ENCODE measurements at regions not wholly inside any gene's neighbourhood (a gene's known extent, or its start where the extent isn't known, plus 50 kb on each side); places are given as distances from the start of the nearest gene placed in this dataset.
"Not testable (repeated sequence)": the region's sequence is repeated elsewhere in the genome, so short reads cannot be mapped to it uniquely, and the experiment has no call there.

DNA sequence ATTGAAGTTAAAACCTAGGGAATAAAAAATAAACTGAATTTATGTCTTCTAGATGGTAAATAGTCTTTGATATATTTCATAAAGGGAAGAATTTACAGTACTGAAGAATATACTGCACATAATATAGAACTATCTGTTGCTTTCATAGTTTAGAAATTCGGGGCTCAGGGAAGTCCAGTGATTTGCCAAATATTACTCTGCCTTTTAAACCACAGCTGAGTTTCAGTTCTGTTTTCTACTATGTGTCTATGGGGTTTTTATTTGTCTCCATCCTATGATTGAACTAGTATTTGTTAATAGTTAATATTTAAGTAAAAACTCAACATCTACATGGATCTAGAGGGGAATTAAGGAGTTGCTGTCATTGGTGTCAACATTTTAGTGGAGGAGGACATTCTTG, 715.0 kb upstream of the CDH8 start:
- TF ChIP-seq, protein P1, sequence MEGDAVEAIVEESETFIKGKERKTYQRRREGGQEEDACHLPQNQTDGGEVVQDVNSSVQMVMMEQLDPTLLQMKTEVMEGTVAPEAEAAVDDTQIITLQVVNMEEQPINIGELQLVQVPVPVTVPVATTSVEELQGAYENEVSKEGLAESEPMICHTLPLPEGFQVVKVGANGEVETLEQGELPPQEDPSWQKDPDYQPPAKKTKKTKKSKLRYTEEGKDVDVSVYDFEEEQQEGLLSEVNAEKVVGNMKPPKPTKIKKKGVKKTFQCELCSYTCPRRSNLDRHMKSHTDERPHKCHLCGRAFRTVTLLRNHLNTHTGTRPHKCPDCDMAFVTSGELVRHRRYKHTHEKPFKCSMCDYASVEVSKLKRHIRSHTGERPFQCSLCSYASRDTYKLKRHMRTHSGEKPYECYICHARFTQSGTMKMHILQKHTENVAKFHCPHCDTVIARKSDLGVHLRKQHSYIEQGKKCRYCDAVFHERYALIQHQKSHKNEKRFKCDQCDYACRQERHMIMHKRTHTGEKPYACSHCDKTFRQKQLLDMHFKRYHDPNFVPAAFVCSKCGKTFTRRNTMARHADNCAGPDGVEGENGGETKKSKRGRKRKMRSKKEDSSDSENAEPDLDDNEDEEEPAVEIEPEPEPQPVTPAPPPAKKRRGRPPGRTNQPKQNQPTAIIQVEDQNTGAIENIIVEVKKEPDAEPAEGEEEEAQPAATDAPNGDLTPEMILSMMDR (IDR thresholded peaks at IDR 0.05; ENCODE audit: insufficient read depth, low read depth, low read length), result no peak
- H3K4me3 ChIP-seq (ENCODE audit: low read depth, low read length), result no peak overlapping the region
- no peak for DNase-seq (ENCODE audit: low read depth)

DNA sequence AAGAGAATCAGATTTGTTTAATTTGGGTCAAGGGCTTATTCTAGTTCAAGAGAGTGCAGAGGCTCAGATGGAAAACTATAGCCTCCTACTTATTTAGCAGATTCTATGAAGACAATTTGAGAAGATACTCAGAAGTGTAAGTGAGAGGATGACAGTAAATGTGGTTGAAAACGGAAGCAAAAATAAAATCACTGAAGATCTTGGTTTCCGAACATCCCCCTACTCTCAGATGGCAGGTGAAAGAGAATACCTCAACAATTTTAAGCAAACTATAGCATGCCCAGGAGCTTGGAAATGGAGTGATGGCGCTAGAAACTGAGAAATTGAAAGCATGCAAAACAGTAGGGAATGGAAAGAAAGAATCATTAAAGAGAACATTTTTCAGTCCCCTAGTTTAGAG, 705.5 kb upstream of the CDH8 start:
- no peak for DNase-seq (ENCODE audit: low read depth)
- no peak overlapping the region for H3K4me3 ChIP-seq (ENCODE audit: low read depth, low read length)
- TF ChIP-seq, protein P1 (IDR thresholded peaks at IDR 0.05; ENCODE audit: insufficient read depth, low read depth, low read length), result no peak

DNA sequence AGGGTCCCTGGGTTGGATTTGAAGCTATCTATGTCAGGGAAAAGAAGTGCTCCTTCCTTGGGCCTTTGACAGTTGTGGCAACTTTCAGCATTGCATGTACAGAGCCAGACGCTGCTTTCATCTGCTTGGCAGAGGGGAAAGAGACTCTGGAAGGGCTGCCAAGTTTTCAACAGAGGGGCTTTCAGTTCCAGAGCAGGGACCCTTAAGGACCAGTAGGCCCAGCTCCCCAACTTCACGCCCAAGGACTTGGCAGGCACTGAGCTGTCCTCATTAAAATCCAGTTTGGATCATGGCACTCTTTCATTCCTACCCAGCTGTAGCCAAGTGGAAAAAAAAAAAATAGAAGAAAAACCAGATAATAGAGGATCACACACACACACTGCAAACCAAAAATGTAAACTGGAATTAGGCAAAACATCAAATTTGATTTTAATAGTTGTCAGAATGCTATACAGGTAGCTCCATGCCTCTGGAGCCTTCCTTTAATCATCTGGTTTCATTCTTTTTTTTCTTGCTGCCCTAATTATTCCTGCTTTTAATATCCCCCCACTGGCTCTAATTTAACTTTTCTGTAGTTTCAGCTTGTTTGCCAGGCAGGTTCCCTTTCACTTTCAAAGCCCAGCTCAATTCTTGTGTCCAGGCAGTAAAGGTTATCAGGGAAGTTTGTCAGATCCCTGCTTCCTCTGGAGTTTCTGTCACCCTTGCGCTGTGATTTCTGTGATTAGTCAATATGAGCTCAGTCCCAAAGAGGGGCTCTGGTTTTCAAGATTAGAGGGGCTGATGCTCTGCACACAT, 702.6 kb upstream of the CDH8 start:
- TF ChIP-seq, protein P1 (IDR thresholded peaks at IDR 0.05; ENCODE audit: insufficient read depth, low read depth, low read length), result no peak
- no peak overlapping the region for H3K4me3 ChIP-seq (ENCODE audit: low read depth, low read length)
- no peak for DNase-seq (ENCODE audit: low read depth)

DNA sequence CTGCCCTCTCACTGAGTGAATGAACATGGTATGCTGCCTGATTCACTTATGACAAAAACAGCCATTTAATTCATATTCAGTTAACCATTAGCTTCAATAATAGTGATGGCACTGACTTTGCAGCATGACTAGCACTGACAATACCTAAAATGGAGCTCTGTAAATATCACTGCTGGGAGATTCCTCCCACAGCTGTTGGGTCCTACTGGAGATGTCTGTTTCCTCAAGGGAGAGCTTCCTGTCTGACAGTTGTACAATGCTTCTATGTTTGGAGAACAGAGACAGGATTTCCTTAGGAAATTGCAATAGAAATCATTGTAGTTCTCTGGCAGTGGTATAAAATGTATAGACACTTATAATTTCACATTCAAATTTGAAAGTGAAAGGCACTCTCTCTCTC, 695.9 kb upstream of the CDH8 start:
- DNase-seq (ENCODE audit: low read depth), result no peak
- TF ChIP-seq, protein P1 (IDR thresholded peaks at IDR 0.05; ENCODE audit: insufficient read depth, low read depth, low read length), result no peak
- no peak overlapping the region for H3K4me3 ChIP-seq (ENCODE audit: low read depth, low read length)

DNA sequence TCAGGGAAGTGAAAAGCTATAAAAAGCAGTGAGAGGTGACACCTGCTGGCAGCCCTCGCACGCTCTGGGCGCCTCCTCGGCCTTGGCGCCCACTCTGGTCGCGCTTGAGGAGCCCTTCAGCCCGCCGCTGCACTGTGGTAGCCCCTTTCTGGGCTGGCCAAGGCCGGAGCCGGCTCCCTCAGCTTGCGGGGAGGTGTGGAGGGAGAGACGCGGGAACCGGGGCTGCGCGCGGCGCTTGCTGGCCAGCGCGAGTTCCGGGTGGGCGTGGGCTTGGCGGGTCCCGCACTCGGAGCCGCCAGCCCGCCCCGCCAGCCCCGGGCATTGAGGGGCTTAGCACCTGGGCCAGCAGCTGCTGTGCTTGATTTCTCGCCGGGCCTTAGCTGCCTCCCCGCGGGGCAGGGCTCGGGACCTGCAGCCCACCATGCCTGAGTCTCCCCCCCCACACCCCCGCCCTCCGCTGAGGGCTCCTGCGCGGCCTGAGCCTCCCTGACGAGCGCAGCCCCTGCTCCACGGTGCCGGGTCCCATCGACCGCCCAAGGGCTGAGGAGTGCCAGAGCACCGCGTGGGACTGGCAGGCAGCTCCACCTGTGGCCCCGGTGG, 688.5 kb upstream of the CDH8 start:
- DNase-seq (ENCODE audit: low read depth); H3K4me3 ChIP-seq (ENCODE audit: low read depth, low read length): not testable (repeated sequence)

DNA sequence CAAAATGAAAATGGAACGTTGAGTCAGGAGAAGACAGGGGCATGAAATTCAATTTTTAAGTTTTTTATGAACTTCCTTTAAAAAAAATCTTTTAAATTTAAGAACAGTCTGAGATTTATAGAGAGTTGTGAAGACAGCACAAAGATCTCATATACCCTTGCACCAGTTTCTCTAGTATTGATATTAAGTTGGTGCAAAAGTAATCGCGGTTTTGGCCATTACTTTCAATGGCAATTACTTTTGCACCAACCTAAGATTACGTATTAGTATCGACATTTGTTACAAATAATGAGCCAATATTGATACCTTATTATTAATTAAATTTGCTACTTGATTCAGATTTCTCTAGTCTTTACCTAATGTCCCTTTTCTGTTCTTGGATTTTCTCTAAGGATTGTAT, 684.4 kb upstream of the CDH8 start:
- no peak for DNase-seq (ENCODE audit: low read depth)
- TF ChIP-seq, protein P1 (IDR thresholded peaks at IDR 0.05; ENCODE audit: insufficient read depth, low read depth, low read length), result no peak
- H3K4me3 ChIP-seq (ENCODE audit: low read depth, low read length), result no peak overlapping the region

DNA sequence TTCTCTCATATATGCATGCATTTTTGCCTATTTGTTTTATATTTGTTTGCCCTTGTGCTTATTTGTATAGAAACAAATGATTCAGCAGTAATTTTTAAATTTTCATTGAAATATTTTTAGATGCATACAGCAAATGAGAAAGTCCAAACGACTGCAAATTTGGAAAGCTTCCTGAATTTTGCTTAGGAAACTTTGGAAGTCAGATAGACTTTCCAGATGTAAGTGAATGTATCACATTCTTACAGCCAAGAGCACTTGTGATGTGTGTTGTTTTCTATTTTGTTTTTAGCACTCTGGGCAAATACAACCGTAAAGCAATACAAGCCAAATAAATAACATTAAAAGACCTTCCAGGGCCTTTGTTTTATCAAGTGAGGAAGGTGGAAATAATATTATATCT, 680.8 kb upstream of the CDH8 start:
- no peak for DNase-seq (ENCODE audit: low read depth)
- TF ChIP-seq, protein P1 (IDR thresholded peaks at IDR 0.05; ENCODE audit: insufficient read depth, low read depth, low read length), result no peak
- H3K4me3 ChIP-seq (ENCODE audit: low read depth, low read length), result no peak overlapping the region

All from fibroblast of villous mesenchyme (primary cell).